GM21619 (cell line): ENCODE measurements at regions not wholly inside any gene's neighbourhood (a gene's known extent, or its start where the extent isn't known, plus 50 kb on each side); places are given as distances from the start of the nearest gene placed in this dataset.
"Not testable (repeated sequence)": the region's sequence is repeated elsewhere in the genome, so short reads cannot be mapped to it uniquely, and the experiment has no call there.

Experiments
- ATAC-seq: cut with Tn5 transposase; IDR thresholded peaks from one replicate; pipeline ENCODE4 v1.9.1; 2021; ENCODE audit not compliant: unreplicated experiment

DNA sequence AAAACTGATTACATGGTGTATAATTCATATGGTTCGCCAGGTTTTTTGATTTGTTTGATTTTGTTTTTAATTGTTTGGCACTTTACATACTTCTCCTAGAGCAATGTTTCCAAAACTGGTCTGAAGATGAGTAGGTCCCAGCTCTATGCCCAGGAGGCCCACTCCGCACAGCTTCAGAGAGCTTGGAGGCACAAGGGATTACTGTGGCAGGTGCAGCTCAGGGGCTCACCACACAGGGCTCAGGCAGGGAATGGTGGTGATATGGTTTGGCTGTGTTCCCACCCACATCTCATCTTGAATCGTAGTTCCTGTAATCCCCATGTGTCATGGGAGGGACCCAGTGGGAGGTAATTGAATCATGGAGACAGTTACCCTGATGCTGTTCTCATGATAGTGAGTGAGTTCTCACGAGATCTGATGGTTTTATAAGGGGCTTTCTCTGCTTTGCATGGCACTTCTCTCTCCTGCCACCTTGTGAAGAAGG is 296.6 kb downstream of the MED10 start:
- ATAC-seq = no peak

DNA sequence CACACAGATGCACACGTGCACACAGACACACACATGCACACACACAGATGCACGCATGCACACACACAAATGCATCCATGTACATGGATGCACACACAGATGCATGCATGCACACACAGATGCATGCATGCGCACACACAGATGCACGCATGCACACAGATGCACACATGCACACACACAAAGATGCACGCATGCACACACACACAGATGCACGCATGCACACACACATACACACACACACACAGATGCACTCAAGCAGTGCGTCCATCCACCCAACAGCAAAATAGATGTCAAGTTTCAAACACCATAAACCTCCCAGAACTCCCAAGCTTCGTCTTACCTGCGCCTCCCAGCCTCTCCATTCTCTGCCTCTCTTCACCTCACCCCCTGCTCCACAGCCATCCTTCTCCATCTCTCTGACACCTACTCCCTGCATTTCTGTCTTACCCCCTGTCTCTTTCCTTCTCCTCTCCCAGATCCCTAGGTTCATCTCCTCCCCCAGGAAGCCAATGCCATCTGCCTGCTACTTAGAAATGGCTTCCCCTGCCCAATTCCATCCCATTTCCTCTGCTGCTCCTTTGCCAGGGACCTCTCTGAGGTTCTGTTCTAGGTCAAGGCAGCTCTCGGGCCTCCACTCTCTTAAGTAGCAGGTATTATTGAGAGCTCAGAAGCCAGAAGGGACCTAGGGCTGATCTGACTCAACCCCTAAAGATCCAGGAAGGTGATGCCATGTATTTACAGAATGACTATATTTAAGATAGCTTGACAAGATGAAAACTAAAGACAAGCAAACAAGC is 297.2 kb downstream of the MED10 start:
- ATAC-seq = no peak

- no peak for ATAC-seq
Measured at GRCh38 chr5:6080436-6080835, 297.9 kb downstream of the MED10 start.

- ATAC-seq = no peak
Measured at GRCh38 chr5:6078881-6079280, 299.5 kb downstream of the MED10 start.

DNA sequence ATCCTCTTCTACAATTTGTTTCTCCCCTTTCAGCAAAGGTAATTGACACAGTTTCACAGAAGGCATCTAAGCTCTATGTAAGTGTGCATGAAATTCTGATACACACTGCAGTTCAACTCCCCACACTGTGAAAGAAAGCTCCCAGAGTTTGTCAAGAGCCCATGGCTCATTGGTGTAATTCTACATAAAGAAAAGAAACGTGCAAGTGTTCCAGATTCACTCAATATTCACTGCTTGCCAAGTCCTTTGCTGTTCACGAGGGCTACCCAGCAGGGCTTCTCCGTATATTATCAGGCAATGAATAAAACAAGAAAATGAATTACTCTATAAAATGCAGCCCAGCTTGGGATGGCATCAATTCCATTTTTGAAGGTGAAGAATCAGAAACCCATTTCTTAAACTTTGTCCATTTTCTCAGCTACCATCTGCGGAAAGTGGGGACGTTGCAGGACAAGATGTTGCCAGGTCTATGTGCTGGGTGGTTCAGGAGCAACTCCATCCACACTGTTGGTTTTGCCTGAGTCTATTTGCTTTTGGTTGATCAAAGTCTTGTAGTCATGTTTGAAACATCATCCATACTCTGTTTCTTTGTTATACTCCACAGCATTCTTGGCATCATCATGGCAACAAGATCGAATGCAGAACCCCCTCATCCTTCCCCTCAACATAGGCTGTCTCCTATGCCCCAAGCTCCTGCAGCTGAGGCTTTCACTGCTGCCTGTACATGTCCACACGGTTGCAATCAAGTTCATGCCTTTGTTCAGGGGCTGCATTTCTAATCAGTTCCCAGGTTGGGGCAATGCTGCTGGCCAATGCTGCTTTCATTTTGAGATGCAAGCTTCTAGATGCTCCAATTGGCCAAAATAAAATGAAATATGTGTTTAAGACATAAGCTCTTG is 301.8 kb downstream of the MED10 start:
- ATAC-seq = no peak

DNA sequence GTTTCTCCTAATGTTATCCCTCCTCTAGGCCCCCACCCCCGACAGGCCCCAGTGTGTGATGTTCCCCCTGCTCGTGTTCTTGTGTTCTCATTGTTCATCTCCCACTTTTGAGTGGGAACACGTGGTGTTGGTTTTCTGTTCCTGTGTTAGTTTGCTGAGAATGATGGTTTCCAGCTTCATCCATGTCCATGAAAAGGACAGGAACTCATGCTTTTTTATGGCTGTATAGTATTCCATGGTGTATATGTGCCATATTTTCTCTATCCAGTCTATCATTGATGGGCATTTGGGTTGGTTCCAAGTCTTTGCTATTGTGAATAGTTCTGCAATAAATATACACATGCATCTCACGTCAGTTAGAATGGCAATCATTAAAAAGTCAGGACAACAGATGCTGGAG is 305.9 kb downstream of the MED10 start:
- ATAC-seq = not testable (repeated sequence)

DNA sequence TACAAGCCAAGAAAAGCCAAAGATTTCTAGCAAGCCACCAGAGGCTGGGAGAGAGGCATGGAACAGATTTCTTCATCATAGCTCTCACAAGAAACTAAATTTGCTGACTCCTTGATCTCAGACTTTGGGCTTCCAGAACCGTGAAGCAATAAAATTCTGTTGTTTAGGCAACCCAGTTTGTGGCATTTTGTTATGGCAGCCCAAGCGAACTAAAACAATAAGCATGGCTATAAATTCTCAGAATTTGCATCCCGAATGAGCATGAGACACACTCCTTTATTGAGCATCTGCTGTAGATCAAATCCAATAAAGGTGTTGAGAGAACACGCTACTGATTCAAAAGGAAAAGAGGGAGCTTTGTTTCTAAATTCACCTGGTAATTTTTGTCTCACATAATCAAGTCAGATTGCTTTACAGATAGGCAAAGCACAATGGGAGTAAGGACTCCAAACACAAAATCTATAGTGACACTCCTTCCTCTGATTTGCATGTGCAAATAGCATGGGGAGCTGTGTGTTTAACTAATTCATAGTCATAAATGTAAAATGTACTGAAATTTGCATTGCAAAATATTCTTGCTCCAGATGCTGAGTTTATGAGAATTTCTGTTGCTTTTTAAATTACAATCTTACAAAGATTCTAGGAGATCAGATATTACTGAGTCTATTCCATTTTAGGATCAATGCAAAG is 308.7 kb downstream of the MED10 start:
- ATAC-seq = no peak

- no peak for ATAC-seq
Measured at GRCh38 chr5:6066016-6066415, 312.3 kb downstream of the MED10 start.

DNA sequence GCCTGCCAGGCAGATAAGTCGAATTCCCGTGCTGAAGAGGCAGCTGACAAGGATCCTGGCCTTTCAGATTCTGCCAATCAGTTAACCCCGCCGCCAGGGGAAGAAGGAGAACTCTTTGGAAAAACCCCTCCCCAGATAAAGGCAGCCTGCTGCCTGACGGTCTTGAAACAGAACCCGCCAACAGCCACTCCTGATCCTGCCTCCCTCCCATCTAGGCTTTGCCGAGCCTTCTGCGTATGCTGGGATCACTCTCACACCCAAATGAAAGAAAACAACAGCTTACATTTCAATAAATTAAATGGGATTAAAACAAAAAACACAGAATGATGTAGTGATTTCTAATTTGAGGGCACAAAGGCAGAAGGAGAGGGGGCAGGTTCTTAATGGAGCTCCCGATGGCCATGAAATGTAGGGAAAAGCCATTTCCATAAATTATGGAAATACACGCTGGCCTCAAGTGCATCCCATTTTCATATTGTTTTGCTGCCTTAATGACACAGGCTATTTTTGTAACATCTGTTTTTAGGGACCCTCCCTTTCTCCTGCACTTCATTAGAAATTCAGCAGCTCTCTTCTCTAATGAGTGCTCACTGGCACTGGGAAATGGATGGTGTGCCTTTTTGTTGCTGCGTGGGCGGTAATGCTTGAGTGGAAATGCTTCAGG is 319.1 kb downstream of the MED10 start:
- ATAC-seq = no peak

DNA sequence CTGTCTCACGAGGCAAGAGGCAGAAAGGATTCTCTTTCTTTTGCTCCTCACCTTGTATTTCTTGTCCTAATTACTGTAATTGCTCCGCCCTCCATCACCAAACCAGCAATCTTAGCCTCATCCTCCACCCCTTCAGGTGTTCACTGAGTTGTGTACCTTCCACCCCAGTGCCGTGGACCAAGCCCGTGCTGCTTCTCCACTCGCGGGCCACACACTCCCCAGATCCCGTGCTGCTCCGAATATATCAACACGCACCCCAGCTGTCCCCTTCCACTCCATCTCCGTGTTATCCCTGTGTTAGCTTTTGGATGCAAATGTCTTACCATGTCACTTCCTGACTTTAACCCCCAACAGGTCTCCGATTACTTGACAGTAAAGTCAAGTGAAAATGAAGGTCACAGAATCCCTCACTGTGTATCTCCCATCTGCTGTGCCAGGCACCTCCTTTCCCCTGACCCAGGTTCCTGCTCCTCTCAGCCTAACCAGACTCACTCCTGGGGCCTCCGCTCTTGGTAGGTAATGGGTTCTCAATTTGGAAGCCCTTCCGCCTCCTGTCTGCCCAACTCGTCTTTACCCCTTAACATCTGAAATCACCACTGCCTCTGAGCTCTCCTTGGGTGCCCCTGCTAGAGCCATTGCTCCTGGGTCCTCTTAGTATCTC is 320.2 kb downstream of the MED10 start:
- no peak for ATAC-seq

DNA sequence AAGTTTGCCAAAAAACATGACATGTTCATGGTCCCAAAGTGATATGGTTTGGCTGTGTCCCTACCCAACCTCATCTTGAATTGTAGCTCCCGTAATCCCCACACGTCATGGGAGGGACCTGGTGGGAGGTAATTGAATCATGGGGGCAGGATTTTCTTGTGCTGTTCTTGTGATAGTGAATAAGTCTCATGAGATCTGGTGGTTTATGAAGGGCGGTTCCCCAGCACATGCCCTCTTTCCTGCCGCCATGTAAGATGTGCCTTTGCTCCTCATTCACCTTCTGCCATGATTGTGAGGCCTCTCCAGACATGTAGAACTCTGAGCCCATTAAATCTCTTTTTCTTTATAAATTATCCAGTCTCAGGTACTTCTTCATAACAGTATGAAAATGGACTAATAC is 322.1 kb downstream of the MED10 start:
- ATAC-seq = no peak

DNA sequence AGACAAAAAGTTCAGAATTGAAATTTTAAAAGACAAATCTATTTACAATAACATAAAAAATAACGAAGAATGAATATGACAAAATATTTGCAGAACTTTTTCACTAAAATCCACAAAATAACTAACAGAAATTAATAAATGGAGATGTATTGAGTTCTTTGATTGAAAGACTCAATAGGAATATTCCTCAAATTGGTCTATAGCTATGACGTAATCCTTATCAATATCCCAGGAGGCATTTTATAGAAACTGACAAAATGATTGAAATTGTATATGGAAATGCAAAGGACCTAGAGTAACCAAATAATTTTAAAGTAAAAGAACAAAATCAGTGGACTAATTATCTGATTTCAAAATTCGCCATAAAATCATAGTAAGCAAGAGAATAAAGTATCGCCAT is 328.7 kb downstream of the MED10 start:
- ATAC-seq = no peak

- no peak for ATAC-seq
Measured at GRCh38 chr5:6048746-6049145, 329.6 kb downstream of the MED10 start.

- ATAC-seq = no peak
Measured at GRCh38 chr5:6046296-6046967, 331.9 kb downstream of the MED10 start.

GRCh38 chr5:6043491-6044310 is 334.6 kb downstream of the MED10 start:
- ATAC-seq = no peak

- ATAC-seq = no peak
Measured at GRCh38 chr5:6041977-6042550, 336.3 kb downstream of the MED10 start.

DNA sequence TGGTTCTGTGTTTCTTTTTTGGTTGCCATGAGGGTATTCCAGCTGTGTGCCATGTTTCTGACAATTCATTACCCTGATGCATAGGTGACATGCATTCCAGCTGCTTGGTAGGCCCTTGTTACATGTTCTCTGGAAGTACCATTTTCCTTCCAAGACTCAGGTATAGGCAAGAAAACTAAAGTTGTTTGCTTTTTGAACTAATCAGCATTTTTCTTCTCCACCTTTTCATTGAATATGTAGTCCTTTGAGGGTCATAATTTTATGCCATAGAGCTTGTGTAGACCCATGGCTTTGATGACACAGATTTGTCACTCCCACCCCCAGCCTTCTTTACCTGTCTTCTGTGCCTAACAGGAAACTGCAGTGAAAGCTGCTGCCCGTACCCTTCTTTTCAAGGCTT is 339.2 kb downstream of the MED10 start:
- ATAC-seq = no peak

DNA sequence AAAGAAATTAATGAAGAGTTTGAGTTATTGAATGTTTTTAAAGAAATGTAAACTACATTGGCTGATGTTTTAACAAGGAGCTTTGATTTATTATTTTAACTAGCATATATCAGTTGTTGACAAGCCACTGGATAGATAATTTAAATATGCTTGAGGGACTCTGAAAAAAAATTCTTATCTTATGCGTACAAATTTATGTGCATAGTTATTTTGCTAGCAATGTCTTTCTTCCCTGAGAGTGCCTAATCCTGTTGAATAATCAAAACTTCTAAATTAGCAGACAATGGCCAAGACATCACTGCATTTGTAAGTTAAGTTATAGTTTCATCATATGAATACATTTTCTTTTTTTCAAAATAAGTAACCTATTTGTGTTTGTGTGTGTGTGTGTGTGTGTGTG is 342.3 kb downstream of the MED10 start:
- no peak for ATAC-seq

GRCh38 chr5:6029811-6030271 is 348.5 kb downstream of the MED10 start:
- ATAC-seq = no peak
